HepG2 (cell line): ENCODE measurements at regions not wholly inside any gene's neighbourhood (a gene's known extent, or its start where the extent isn't known, plus 50 kb on each side); places are given as distances from the start of the nearest gene placed in this dataset.

Experiments
- ATAC-seq: fragments of 200-7000 bp; cut with Tn5 transposase; 3 replicates; pipeline ENCODE4 v1.9.1; 2020; ENCODE audit warnings: mild to moderate bottlenecking, moderate library complexity
- BruUV-seq: library from RNA; stranded (reverse); fragments of 400-500 nt; replicated peaks from 2 replicates; lab custom pipeline; 2021; lab: Mats Ljungman, UMichigan
- CTCF ChIA-PET: fragments of 300-600 bp; formaldehyde crosslinking; extraction: SDS; loops from one replicate; lab custom pipeline; 2021; ENCODE audit warnings: low total read pairs, inconsistent platforms, low intra/inter-chr PET ratio; lab: Yijun Ruan, JAX
- POLR2A ChIA-PET: fragments of 350-600 bp; sonication (Branson Sonifier 250); formaldehyde crosslinking; loops from one replicate; lab custom pipeline; 2020; ENCODE audit warnings: antibody characterized with exemption, inconsistent platforms; lab: Yijun Ruan, JAX
- DNase-seq: peaks from one replicate; pipeline ENCODE4 v3.0.0-alpha.2; 2015; ENCODE audit warnings: low spot score
- FAIRE-seq: peaks from 3 replicates; lab custom pipeline; 2011; peaks lifted over from hg19 to GRCh38; lab: Jason Lieb, UNC
- H2AFZ ChIP-seq: one replicate; pipeline ENCODE4 v1.6.1; 2011; ENCODE audit warnings: low read length, inconsistent platforms
- H3K27ac ChIP-seq: fragments of 300-600 bp; 3 replicates; pipeline ENCODE4 v1.8.0; 2011; ENCODE audit warnings: mixed run types, mild to moderate bottlenecking, mixed read lengths, low read length, inconsistent platforms; ENCODE audit not compliant: insufficient read depth; ENCODE audit errors: extremely low read length
- H3K27me3 ChIP-seq, 2 experiments: fragments of 200-600 bp in 1 of 2; 2 replicates in 1 of 2; 3 replicates in 1 of 2; pipeline versions ENCODE4 v1.6.0 to v1.8.0; 2011; ENCODE audit warnings: low read length in 2 of 2, mild to moderate bottlenecking in 2 of 2, moderate library complexity in 2 of 2, inconsistent platforms in 1 of 2; ENCODE audit not compliant: insufficient read depth in 2 of 2, control insufficient read depth in 1 of 2
- H3K36me3 ChIP-seq, 2 experiments: fragments of 200-600 bp in 1 of 2; replicated peaks in 1 of 2; 2 replicates in 1 of 2; 3 replicates in 1 of 2; pipeline versions ENCODE4 v1.5.1 to v1.8.0; 2011; ENCODE audit warnings: low read length in 2 of 2, inconsistent platforms in 1 of 2; ENCODE audit not compliant: insufficient read depth in 2 of 2, control insufficient read depth in 1 of 2
- H3K4me1 ChIP-seq: 2 replicates; pipeline ENCODE4 v1.5.1; 2012; ENCODE audit warnings: low read length, inconsistent platforms; ENCODE audit not compliant: insufficient read depth
- H3K4me2 ChIP-seq: 2 replicates; pipeline ENCODE4 v1.6.0; 2011; ENCODE audit warnings: low read depth, low read length, inconsistent platforms
- H3K4me3 ChIP-seq, 3 experiments: fragments of 200-600 bp in 1 of 3; sonication (generic), shearing (Covaris generic) in 1 of 3; replicated peaks in 1 of 3; 2 replicates each; pipeline ENCODE4 v1.5.1; 2011 to 2016; ENCODE audit warnings: low read length in 3 of 3, inconsistent platforms in 2 of 3, low read depth in 2 of 3, mild to moderate bottlenecking in 2 of 3, control low read depth in 1 of 3, mixed read lengths in 1 of 3; ENCODE audit not compliant: insufficient read depth in 1 of 3
- H3K79me2 ChIP-seq: one replicate; pipeline ENCODE4 v1.6.1; 2011; ENCODE audit warnings: low read length, inconsistent platforms; ENCODE audit not compliant: insufficient read depth
- H3K9ac ChIP-seq: 2 replicates; pipeline ENCODE4 v1.6.0; 2011; ENCODE audit warnings: mild to moderate bottlenecking, low read depth, low read length, inconsistent platforms; ENCODE audit not compliant: insufficient read depth
- H3K9me3 ChIP-seq: 2 replicates; pipeline ENCODE4 v1.5.1; 2012; ENCODE audit warnings: mild to moderate bottlenecking, low read length
- H4K20me1 ChIP-seq: 2 replicates; pipeline ENCODE4 v1.6.0; 2011; ENCODE audit warnings: inconsistent platforms, mild to moderate bottlenecking, low read length, moderate library complexity; ENCODE audit not compliant: insufficient read depth
- ATF2 ChIP-seq: sonication (generic); formaldehyde crosslinking; IDR thresholded peaks from 2 replicates; pipeline ENCODE4 v1.4.0; 2020; ENCODE audit warnings: missing genetic modification reagents
- ESRRA ChIP-seq: sonication (generic); formaldehyde crosslinking; IDR thresholded peaks from 2 replicates; pipeline ENCODE4 v1.5.1; 2020; ENCODE audit warnings: mild to moderate bottlenecking, low read depth, missing genetic modification reagents
- ETV6 ChIP-seq: sonication (generic); formaldehyde crosslinking; conservative IDR thresholded peaks from 2 replicates; pipeline ENCODE4 v1.4.0; 2020; ENCODE audit warnings: missing genetic modification reagents
- MATR3 ChIP-seq: sonication (generic); formaldehyde crosslinking; IDR thresholded peaks from 2 replicates; pipeline ENCODE4 v1.4.0; 2020; ENCODE audit warnings: missing genetic modification reagents
- MTA1 ChIP-seq: sonication (generic); formaldehyde crosslinking; IDR thresholded peaks from 2 replicates; pipeline ENCODE4 v1.4.0; 2020; ENCODE audit warnings: missing genetic modification reagents, mild to moderate bottlenecking, borderline replicate concordance
- NFE2 ChIP-seq: sonication (generic); formaldehyde crosslinking; IDR thresholded peaks from 2 replicates; pipeline ENCODE4 v1.4.0; 2020; ENCODE audit warnings: missing genetic modification reagents
- RARG ChIP-seq: sonication (generic); formaldehyde crosslinking; IDR thresholded peaks from 2 replicates; pipeline ENCODE4 v1.4.0; 2020; ENCODE audit warnings: low read depth, mild to moderate bottlenecking, missing genetic modification reagents
- RFXANK ChIP-seq: IDR thresholded peaks from 2 replicates; pipeline ENCODE4 v1.6.1; 2016
- ZKSCAN1 ChIP-seq: fragments of 150-350 bp; IDR thresholded peaks from 2 replicates; pipeline ENCODE4 v1.6.1; 2014; ENCODE audit warnings: low read length
- ZNF382 ChIP-seq: sonication (generic); formaldehyde crosslinking; IDR thresholded peaks from 2 replicates; pipeline ENCODE4 v1.5.0; 2020; ENCODE audit warnings: missing genetic modification reagents, mild to moderate bottlenecking, borderline replicate concordance
- ZNF503 ChIP-seq: sonication (generic); formaldehyde crosslinking; IDR thresholded peaks from 2 replicates; pipeline ENCODE4 v1.4.0; 2020; ENCODE audit warnings: missing genetic modification reagents
- ZNF609 ChIP-seq: sonication (generic); formaldehyde crosslinking; IDR thresholded peaks from 2 replicates; pipeline ENCODE4 v1.4.0; 2020; ENCODE audit warnings: mild to moderate bottlenecking, missing genetic modification reagents, borderline replicate concordance
- WGBS: methylation state at CpG from one replicate; pipeline ENCODE4 v1.1.6; 2017; ENCODE audit warnings: low lambda C conversion rate; 5-methylcytosine and 5-hydroxymethylcytosine counted together
- in situ Hi-C: cut with HindIII; loops from 2 replicates; pipeline ENCODE4 v1.10.0; 2017; ENCODE audit warnings: low pct_unique_long_range_greater_than_20kb; ENCODE audit not compliant: extremely low pct_ligation_motif_present
- intact Hi-C: fragments of 100-400 bp; cut with micrococcal nuclease; formaldehyde crosslinking; loops from one replicate; pipeline ENCODE4 v1.10.0; 2022; ENCODE audit not compliant: unreplicated experiment

- Histone ChIP-seq H3K4me2 (no peak overlapping the region), H3K9me3 (no peaks in the 10 kb centered on the region)
- BruUV-seq = no TSS peak
- intact Hi-C loops = no loop called here
- TF ChIP-seq MTA1 (no peak), ESRRA (CRISPR knock-in tag) (no peak), ZKSCAN1 (no peak), RFXANK (CRISPR knock-in tag) (no peak), RARG (CRISPR knock-in tag) (no peak), ZNF609 (CRISPR knock-in tag) (no peak), ZNF503 (CRISPR knock-in tag) (no peak), ATF2 (CRISPR knock-in tag) (no peak), ETV6 (no peak), ZNF382 (CRISPR knock-in tag) (no peak), MATR3 (CRISPR knock-in tag) (no peak), NFE2 (CRISPR knock-in tag) (no peak)
- TF ChIP-seq, all 625 proteins: peak for 0
- no peak for DNase-seq
- Histone ChIP-seq H4K20me1 (no peaks in the 10 kb centered on the region), H2AFZ (no peak overlapping the region), H3K36me3 (no peaks in the 10 kb centered on the region), H3K4me3 (no peak overlapping the region), H3K27ac (no peak overlapping the region), H3K4me1 (no peaks in the 10 kb centered on the region), H3K79me2 (no peaks in the 10 kb centered on the region), H3K9ac (no peak overlapping the region), H3K27me3 (no peaks in the 10 kb centered on the region)
- 0% methylated on average over 2 of the region's 2 CpGs for WGBS
- POLR2A ChIA-PET = no interaction called here
- FAIRE-seq = no peak
- no peak for ATAC-seq
- CTCF ChIA-PET = no interaction called here
- in situ Hi-C loops = no loop called here
These were observed 151.4 kb downstream of the TFEC start for GRCh38 chr7:115879171-115879570.
